ENCODE measurements at regions not wholly inside any gene's neighbourhood (a gene's known extent, or its start where the extent isn't known, plus 50 kb on each side); places are given as distances from the start of the nearest gene placed in this dataset.
A peak's percentile ranks its signal among the peaks of the same experiment; 100 is the strongest.
"Not testable (repeated sequence)": the region's sequence is repeated elsewhere in the genome, so short reads cannot be mapped to it uniquely, and the experiment has no call there.

DNA sequence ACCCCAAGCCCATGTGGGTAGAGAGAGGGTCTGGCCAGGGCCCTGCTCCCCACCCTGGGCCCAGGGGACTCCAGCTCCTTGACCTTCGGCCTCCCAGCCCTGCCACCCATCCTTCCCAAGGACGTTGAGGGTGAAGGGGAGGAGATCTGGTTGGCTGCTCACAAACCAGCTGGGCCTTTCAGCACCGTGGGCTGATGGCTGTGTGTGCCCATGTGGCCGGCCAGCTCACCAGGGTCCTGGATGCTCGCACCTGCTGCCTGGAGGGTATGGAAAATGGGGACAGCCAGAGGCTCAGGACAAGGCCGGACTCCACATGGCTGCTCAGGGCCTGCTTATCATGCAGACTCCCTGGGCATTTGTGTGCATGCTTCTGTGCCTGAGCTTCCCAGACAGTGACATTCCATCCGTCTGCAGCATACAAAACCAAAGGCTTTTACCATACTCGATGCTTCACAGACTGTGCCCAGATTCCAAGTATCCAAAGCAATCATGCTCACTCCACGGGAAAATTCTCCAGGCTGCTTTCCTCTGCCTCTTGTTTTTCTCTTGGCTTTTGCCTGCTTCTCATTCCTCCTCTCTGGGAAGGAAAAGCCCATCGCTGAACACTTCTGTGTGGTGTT is 112.5 kb upstream of the ZNF469 start:
- H3K4me1 ChIP-seq (ENCODE audit: control insufficient read depth in 3 of 3, insufficient read depth in 3 of 3, low read length in 3 of 3): peaks cover 7 to 23% (median 20%) of the 10 kb centered on the region in 3 donors
- H3K4me3 ChIP-seq (ENCODE audit: low read length in 3 of 3); H3K27me3 ChIP-seq (ENCODE audit: control insufficient read depth in 3 of 3, insufficient read depth in 3 of 3, low read length in 3 of 3); H3K27ac ChIP-seq (ENCODE audit: low read depth, low read length); H3K9me3 ChIP-seq (ENCODE audit: control insufficient read depth in 3 of 3, low read length in 3 of 3); H3K9ac ChIP-seq (ENCODE audit: low read depth in 1 of 3, low read length in 3 of 3); H3K36me3 ChIP-seq (ENCODE audit: control insufficient read depth in 3 of 3, insufficient read depth in 3 of 3, low read length in 3 of 3): not testable (repeated sequence)

DNA sequence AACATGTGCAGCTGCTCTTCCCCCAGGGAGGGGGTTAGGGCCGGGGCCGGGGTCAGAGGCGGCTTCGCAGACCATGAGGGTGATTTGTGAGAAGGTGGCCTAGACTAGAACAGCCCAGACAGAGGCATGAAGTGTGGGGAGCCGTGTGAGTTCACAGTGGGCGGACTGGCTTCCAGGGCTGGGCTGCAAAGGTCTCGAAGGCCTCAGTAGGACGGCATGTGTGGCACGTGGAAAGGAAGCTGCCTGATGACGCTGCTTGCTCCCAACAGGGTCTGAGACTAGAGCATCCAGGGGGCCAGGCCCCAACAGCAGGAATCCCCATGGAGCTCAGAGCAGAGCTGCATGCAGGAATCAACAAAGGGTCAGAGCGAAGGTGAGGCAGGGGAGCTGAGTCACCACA is 111.5 kb upstream of the ZNF469 start:
- H3K4me1 ChIP-seq (ENCODE audit: control insufficient read depth in 3 of 3, insufficient read depth in 3 of 3, low read length in 3 of 3): peaks cover 3 to 14% (median 11%) of the 10 kb centered on the region in 3 donors
- H3K27ac ChIP-seq (ENCODE audit: low read depth, low read length); H3K27me3 ChIP-seq (ENCODE audit: control insufficient read depth in 3 of 3, insufficient read depth in 3 of 3, low read length in 3 of 3); H3K9ac ChIP-seq (ENCODE audit: low read depth in 1 of 3, low read length in 3 of 3); H3K4me3 ChIP-seq (ENCODE audit: low read length in 3 of 3); H3K9me3 ChIP-seq (ENCODE audit: control insufficient read depth in 3 of 3, low read length in 3 of 3); H3K36me3 ChIP-seq (ENCODE audit: control insufficient read depth in 3 of 3, insufficient read depth in 3 of 3, low read length in 3 of 3): not testable (repeated sequence)

DNA sequence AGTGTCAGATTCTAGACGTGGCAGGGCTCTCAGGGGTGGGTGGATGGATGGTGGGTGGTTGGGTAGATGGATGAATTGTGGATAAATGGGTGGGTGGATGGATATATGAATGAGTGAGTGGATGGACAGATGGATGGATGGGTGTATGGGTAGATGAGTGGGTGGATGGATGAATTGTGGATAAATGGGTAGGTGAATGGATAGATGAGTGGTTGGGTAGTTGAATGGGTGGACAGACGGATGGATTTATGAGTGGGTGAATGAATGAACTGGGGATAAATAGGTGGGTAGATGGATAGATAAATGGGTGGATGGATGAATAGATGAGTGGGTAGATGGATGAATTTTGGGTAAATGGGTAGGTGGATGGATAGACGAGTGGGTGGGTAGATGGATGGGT is 111.0 kb upstream of the ZNF469 start:
- H3K4me3 ChIP-seq (ENCODE audit: low read length in 3 of 3); H3K9ac ChIP-seq (ENCODE audit: low read depth in 1 of 3, low read length in 3 of 3); H3K9me3 ChIP-seq (ENCODE audit: control insufficient read depth in 3 of 3, low read length in 3 of 3); H3K27me3 ChIP-seq (ENCODE audit: control insufficient read depth in 3 of 3, insufficient read depth in 3 of 3, low read length in 3 of 3); H3K4me1 ChIP-seq (ENCODE audit: control insufficient read depth in 3 of 3, insufficient read depth in 3 of 3, low read length in 3 of 3); H3K27ac ChIP-seq (ENCODE audit: low read depth, low read length); H3K36me3 ChIP-seq (ENCODE audit: control insufficient read depth in 3 of 3, insufficient read depth in 3 of 3, low read length in 3 of 3): not testable (repeated sequence)

- H3K4me3 ChIP-seq (ENCODE audit: low read length in 3 of 3); H3K9ac ChIP-seq (ENCODE audit: low read depth in 1 of 3, low read length in 3 of 3); H3K36me3 ChIP-seq (ENCODE audit: control insufficient read depth in 3 of 3, insufficient read depth in 3 of 3, low read length in 3 of 3); H3K4me1 ChIP-seq (ENCODE audit: control insufficient read depth in 3 of 3, insufficient read depth in 3 of 3, low read length in 3 of 3); H3K9me3 ChIP-seq (ENCODE audit: control insufficient read depth in 3 of 3, low read length in 3 of 3); H3K27me3 ChIP-seq (ENCODE audit: control insufficient read depth in 3 of 3, insufficient read depth in 3 of 3, low read length in 3 of 3); H3K27ac ChIP-seq (ENCODE audit: low read depth, low read length): not testable (repeated sequence)
These were observed 110.3 kb upstream of the ZNF469 start for GRCh38 chr16:88272437-88272836.

DNA sequence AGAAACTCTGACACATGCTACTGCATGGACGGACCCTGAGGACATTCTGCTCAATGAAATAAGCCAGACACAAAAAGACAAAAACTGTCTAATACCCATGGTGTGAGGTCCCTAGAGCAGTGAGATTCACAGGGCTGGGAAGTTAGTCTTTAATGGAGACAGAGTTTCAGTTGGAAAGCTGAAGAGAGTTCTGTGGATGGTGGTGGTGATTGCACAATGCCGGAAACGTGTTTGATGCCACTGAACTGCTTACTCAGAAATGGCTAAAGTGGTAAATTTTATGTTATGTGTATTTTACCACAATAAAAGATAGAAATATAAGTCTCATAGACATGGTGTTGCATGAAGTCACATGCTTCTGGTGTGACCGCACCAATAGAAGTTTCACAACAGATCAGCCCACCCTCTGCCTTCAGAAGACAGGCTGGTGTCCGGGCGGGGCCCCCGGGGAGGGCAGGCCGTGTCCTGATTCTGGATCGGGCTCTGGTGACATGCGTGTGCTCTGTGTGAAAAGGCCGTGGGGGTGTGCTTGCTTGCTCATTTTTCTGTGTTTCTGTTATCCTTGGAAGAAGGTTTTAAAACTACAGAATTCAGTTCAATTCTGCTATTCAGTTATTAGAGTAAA is 108.5 kb upstream of the ZNF469 start:
- H3K36me3 ChIP-seq (ENCODE audit: control insufficient read depth in 3 of 3, insufficient read depth in 3 of 3, low read length in 3 of 3); H3K27me3 ChIP-seq (ENCODE audit: control insufficient read depth in 3 of 3, insufficient read depth in 3 of 3, low read length in 3 of 3); H3K4me1 ChIP-seq (ENCODE audit: control insufficient read depth in 3 of 3, insufficient read depth in 3 of 3, low read length in 3 of 3); H3K4me3 ChIP-seq (ENCODE audit: low read length in 3 of 3); H3K9me3 ChIP-seq (ENCODE audit: control insufficient read depth in 3 of 3, low read length in 3 of 3); H3K27ac ChIP-seq (ENCODE audit: low read depth, low read length): not testable (repeated sequence)
- peak overlapping the region in 1 of 3 donors; percentile 8 for H3K9ac ChIP-seq (ENCODE audit: low read depth in 1 of 3, low read length in 3 of 3)

DNA sequence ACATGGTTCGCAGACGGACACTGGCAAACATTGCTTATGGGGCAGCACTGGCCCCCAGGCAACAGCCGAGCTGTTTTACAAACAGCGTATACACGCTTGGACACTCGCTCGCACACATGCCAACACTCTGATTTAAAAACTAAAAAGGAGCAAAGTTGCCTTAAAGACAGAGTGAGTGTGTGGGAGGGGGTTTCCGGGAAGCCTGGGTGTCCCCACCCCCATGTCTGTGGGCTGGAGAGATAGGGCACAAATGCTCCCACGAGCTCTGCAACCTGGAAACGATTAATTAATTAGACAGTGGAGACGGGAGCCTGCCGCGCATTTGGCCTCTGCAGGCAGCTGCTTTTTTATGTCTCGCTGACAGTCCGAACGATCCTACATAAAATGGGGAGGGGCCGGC is 107.9 kb upstream of the ZNF469 start:
- no peaks in the 10 kb centered on the region for H3K36me3 ChIP-seq (ENCODE audit: control insufficient read depth in 3 of 3, insufficient read depth in 3 of 3, low read length in 3 of 3)
- no peak overlapping the region for H3K4me3 ChIP-seq (ENCODE audit: low read length in 3 of 3)
- no peaks in the 10 kb centered on the region for H3K4me1 ChIP-seq (ENCODE audit: control insufficient read depth in 3 of 3, insufficient read depth in 3 of 3, low read length in 3 of 3)
- H3K27ac ChIP-seq (ENCODE audit: low read depth, low read length): no peak overlapping the region
- H3K9ac ChIP-seq (ENCODE audit: low read depth in 1 of 3, low read length in 3 of 3): peak overlapping the region in 1 of 3 donors; percentile 8
- H3K27me3 ChIP-seq (ENCODE audit: control insufficient read depth in 3 of 3, insufficient read depth in 3 of 3, low read length in 3 of 3): peaks cover 0 to 5% (median 3%) of the 10 kb centered on the region in 3 donors
- H3K9me3 ChIP-seq (ENCODE audit: control insufficient read depth in 3 of 3, low read length in 3 of 3): peaks cover 0 to 10% (median 0%) of the 10 kb centered on the region in 3 donors

- H3K9ac ChIP-seq (ENCODE audit: low read depth in 1 of 3, low read length in 3 of 3); H3K27me3 ChIP-seq (ENCODE audit: control insufficient read depth in 3 of 3, insufficient read depth in 3 of 3, low read length in 3 of 3); H3K4me1 ChIP-seq (ENCODE audit: control insufficient read depth in 3 of 3, insufficient read depth in 3 of 3, low read length in 3 of 3); H3K36me3 ChIP-seq (ENCODE audit: control insufficient read depth in 3 of 3, insufficient read depth in 3 of 3, low read length in 3 of 3); H3K4me3 ChIP-seq (ENCODE audit: low read length in 3 of 3); H3K27ac ChIP-seq (ENCODE audit: low read depth, low read length): not testable (repeated sequence)
- H3K9me3 ChIP-seq (ENCODE audit: control insufficient read depth in 3 of 3, low read length in 3 of 3): peaks cover 0 to 14% (median 0%) of the 10 kb centered on the region in 3 donors
These were observed 107.2 kb upstream of the ZNF469 start for GRCh38 chr16:88275336-88276122.

- H3K36me3 ChIP-seq (ENCODE audit: control insufficient read depth in 3 of 3, insufficient read depth in 3 of 3, low read length in 3 of 3): not testable (repeated sequence)
These were observed 106.6 kb upstream of the ZNF469 start for GRCh38 chr16:88276123-88276588.

GRCh38 chr16:88276591-88276990 is 106.2 kb upstream of the ZNF469 start:
- Histone ChIP-seq H3K4me3 (ENCODE audit: low read length in 3 of 3) (no peak overlapping the region), H3K9me3 (ENCODE audit: control insufficient read depth in 3 of 3, low read length in 3 of 3) (peaks cover 0 to 14% (median 0%) of the 10 kb centered on the region in 3 donors), H3K27me3 (ENCODE audit: control insufficient read depth in 3 of 3, insufficient read depth in 3 of 3, low read length in 3 of 3) (peaks cover 0 to 6% (median 3%) of the 10 kb centered on the region in 3 donors), H3K9ac (ENCODE audit: low read depth in 1 of 3, low read length in 3 of 3) (no peak overlapping the region), H3K4me1 (ENCODE audit: control insufficient read depth in 3 of 3, insufficient read depth in 3 of 3, low read length in 3 of 3) (no peaks in the 10 kb centered on the region), H3K27ac (ENCODE audit: low read depth, low read length) (no peak overlapping the region), H3K36me3 (ENCODE audit: control insufficient read depth in 3 of 3, insufficient read depth in 3 of 3, low read length in 3 of 3) (no peaks in the 10 kb centered on the region)

More at GRCh38 chr16:88276123-88276588, 106.6 kb upstream of the ZNF469 start:
- H3K27ac ChIP-seq (ENCODE audit: low read depth, low read length); H3K27me3 ChIP-seq (ENCODE audit: control insufficient read depth in 3 of 3, insufficient read depth in 3 of 3, low read length in 3 of 3); H3K4me1 ChIP-seq (ENCODE audit: control insufficient read depth in 3 of 3, insufficient read depth in 3 of 3, low read length in 3 of 3); H3K9ac ChIP-seq (ENCODE audit: low read depth in 1 of 3, low read length in 3 of 3); H3K4me3 ChIP-seq (ENCODE audit: low read length in 3 of 3): not testable (repeated sequence)
- H3K9me3 ChIP-seq (ENCODE audit: control insufficient read depth in 3 of 3, low read length in 3 of 3): peaks cover 0 to 14% (median 0%) of the 10 kb centered on the region in 3 donors

DNA sequence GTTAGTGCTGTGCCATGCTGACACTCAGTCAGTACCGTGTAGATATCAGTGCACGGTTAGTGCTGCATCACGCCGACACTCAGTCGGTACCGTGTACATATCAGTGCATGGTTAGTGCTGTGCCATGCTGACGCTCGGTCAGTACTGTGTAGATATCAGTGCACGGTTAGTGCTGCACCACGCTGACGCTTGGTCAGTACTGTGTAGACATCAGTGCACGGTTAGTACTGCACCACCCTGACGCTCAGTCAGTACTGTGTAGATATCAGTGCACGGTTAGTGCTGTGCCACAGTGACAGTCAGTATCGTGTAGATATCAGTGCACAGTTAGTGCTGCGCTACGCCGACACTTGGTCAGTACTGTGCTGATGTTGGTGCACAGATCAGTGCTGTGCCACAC is 102.8 kb upstream of the ZNF469 start:
- Histone ChIP-seq H3K4me3 (ENCODE audit: low read length in 3 of 3) (no peak overlapping the region), H3K4me1 (ENCODE audit: control insufficient read depth in 3 of 3, insufficient read depth in 3 of 3, low read length in 3 of 3) (peaks cover 0 to 6% (median 4%) of the 10 kb centered on the region in 3 donors), H3K27ac (ENCODE audit: low read depth, low read length) (no peak overlapping the region)

More for the DNA sequence above, 102.8 kb upstream of the ZNF469 start:
- Histone ChIP-seq H3K9ac (ENCODE audit: low read depth in 1 of 3, low read length in 3 of 3) (no peak overlapping the region), H3K9me3 (ENCODE audit: control insufficient read depth in 3 of 3, low read length in 3 of 3) (peaks cover 0 to 14% (median 0%) of the 10 kb centered on the region in 3 donors), H3K27me3 (ENCODE audit: control insufficient read depth in 3 of 3, insufficient read depth in 3 of 3, low read length in 3 of 3) (peaks cover 0 to 22% (median 6%) of the 10 kb centered on the region in 3 donors), H3K36me3 (ENCODE audit: control insufficient read depth in 3 of 3, insufficient read depth in 3 of 3, low read length in 3 of 3) (no peaks in the 10 kb centered on the region)

Measured in skeletal muscle tissue (tissue), 3 donors.